PC-9 (cell line): ENCODE measurements at regions not wholly inside any gene's neighbourhood (a gene's known extent, or its start where the extent isn't known, plus 50 kb on each side); places are given as distances from the start of the nearest gene placed in this dataset.
A peak's percentile ranks its signal among the peaks of the same experiment; 100 is the strongest.

ENCODE experiments used
- BruUV-seq: library from RNA; stranded (reverse); fragments of 400-500 nt; replicated peaks from 2 replicates; lab custom pipeline; 2021; lab: Mats Ljungman, UMichigan
- CTCF ChIA-PET: fragments of 300-600 bp; sonication (Branson Sonifier 250); formaldehyde crosslinking; loops from one replicate; lab custom pipeline; 2022; ENCODE audit warnings: antibody characterized with exemption; lab: Charles Lee
- POLR2A ChIA-PET: fragments of 300-600 bp; sonication (Branson Sonifier 250); formaldehyde crosslinking; loops from one replicate; lab custom pipeline; 2022; ENCODE audit warnings: antibody characterized with exemption; ENCODE audit not compliant: unreplicated experiment; lab: Charles Lee
- DNase-seq, 2 experiments: peaks; one replicate each; pipeline versions ENCODE4 v3.0.0 to v3.0.0-alpha.2; 2015 to 2022; ENCODE audit warnings: mixed read lengths in 1 of 2
- H2AFZ ChIP-seq: fragments of 200-600 bp; sonication (generic); 2 replicates; pipeline ENCODE4 v1.8.1; 2017; ENCODE audit warnings: antibody characterized with exemption
- H3F3A ChIP-seq: fragments of 200-600 bp; sonication (generic); 2 replicates; pipeline ENCODE4 v1.8.1; 2017; ENCODE audit warnings: antibody characterized with exemption, mild to moderate bottlenecking, low read depth; ENCODE audit not compliant: insufficient read depth
- H3K27ac ChIP-seq: fragments of 200-600 bp; sonication (generic); 2 replicates; pipeline ENCODE4 v1.6.1; 2016; ENCODE audit warnings: mixed run types
- H3K27me3 ChIP-seq: fragments of 200-600 bp; sonication (generic); 2 replicates; pipeline ENCODE4 v1.6.1; 2016; ENCODE audit warnings: low read depth, mixed run types; ENCODE audit not compliant: insufficient read depth
- H3K36me3 ChIP-seq: fragments of 200-600 bp; sonication (generic); 2 replicates; pipeline ENCODE4 v1.6.1; 2016; ENCODE audit warnings: low read depth, mixed run types
- H3K4me1 ChIP-seq: fragments of 200-600 bp; sonication (generic); replicated peaks from 2 replicates; pipeline ENCODE4 v1.6.1; 2016; ENCODE audit warnings: mixed run types; ENCODE audit not compliant: insufficient read depth
- H3K4me2 ChIP-seq: fragments of 200-600 bp; sonication (generic); 2 replicates; pipeline ENCODE4 v1.6.1; 2017; ENCODE audit warnings: mixed run types
- H3K4me3 ChIP-seq: fragments of 200-600 bp; sonication (generic); 2 replicates; pipeline ENCODE4 v1.6.1; 2016; ENCODE audit warnings: mixed run types
- H3K79me2 ChIP-seq: fragments of 200-600 bp; sonication (generic); 2 replicates; pipeline ENCODE4 v1.6.1; 2017; ENCODE audit warnings: low read depth, mixed run types
- H3K9me2 ChIP-seq: fragments of 200-600 bp; sonication (generic); 2 replicates; pipeline ENCODE4 v1.8.1; 2017; ENCODE audit warnings: mild to moderate bottlenecking; ENCODE audit not compliant: insufficient read depth
- H3K9me3 ChIP-seq: fragments of 200-600 bp; sonication (generic); 2 replicates; pipeline ENCODE4 v1.8.1; 2016; ENCODE audit warnings: low read depth; ENCODE audit not compliant: insufficient read depth
- H4K20me1 ChIP-seq: fragments of 200-600 bp; sonication (generic); 2 replicates; pipeline ENCODE4 v1.8.1; 2017; ENCODE audit not compliant: insufficient read depth
- CTCF ChIP-seq: fragments of 200-600 bp; sonication (generic); conservative IDR thresholded peaks from 2 replicates; pipeline ENCODE4 v1.6.1; 2017; ENCODE audit warnings: mixed run types, antibody characterized with exemption, mild to moderate bottlenecking, moderate library complexity
- EZH2 ChIP-seq: fragments of 200-600 bp; sonication (generic); IDR thresholded peaks from 2 replicates; pipeline ENCODE4 v1.8.0; 2017; ENCODE audit warnings: antibody characterized with exemption, low read depth
- intact Hi-C: fragments of 100-400 bp; cut with micrococcal nuclease; formaldehyde crosslinking; loops from one replicate; pipeline ENCODE4 v1.10.0; 2022; ENCODE audit not compliant: unreplicated experiment

GRCh38 chr18:73004260-73004659 is 136.5 kb upstream of the NETO1 start:
- Histone ChIP-seq H3K27ac (no peak overlapping the region), H3K9me3 (0 out of 2 replicates have a peak, but pooled peaks cover 13% of the 10 kb centered on the region), H3K9me2 (no peaks in the 10 kb centered on the region), H3K4me2 (no peak overlapping the region), H3K36me3 (no peaks in the 10 kb centered on the region), H3K27me3 (no peaks in the 10 kb centered on the region), H3K4me1 (peaks cover 31% of the 10 kb centered on the region), H3K4me3 (no peak overlapping the region), H2AFZ (no peak overlapping the region), H3F3A (peaks cover 16% of the 10 kb centered on the region), H3K79me2 (no peaks in the 10 kb centered on the region), H4K20me1 (no peaks in the 10 kb centered on the region)
- no peak for TF ChIP-seq EZH2
- TF ChIP-seq CTCF = no peak
- BruUV-seq = no TSS peak
- DNase-seq = no peak
- intact Hi-C loops = no loop called here
- POLR2A ChIA-PET = no interaction called here
- CTCF ChIA-PET = no interaction called here

DNA sequence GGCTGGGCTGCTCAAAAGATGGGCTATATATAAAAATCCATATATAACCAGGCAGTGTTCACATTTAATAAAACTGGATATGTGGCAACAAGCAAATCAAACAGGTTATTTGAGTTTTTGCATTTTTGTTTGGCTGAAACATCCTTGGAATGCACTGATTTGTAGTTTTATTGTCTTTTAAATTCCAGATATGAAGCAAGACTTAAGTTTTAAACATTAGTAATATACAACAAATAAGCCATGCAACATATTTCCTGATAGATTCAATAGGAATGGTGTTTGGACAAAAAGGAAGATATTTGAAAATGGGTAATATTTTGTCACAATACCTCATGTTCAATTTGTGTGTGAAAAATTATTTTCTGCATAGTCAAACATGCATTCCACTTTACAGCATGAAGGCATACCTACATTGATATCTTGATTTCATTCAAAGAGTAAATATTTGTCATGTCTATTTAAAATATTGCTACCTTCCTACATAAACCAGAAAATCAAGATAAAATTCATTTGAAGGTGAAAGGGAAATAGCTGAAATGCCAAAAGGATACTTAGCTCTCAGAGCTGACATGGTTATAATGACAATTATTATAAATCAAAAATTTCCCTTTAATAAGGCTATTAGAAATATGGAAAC is 132.3 kb upstream of the NETO1 start:
- no TSS peak for BruUV-seq
- intact Hi-C loops = no loop called here
- H3K9me3 ChIP-seq = peaks cover 12% of the 10 kb centered on the region; the same call in 1 of the 2 replicates

GRCh38 chr18:72995558-72995957 is 127.8 kb upstream of the NETO1 start:
- Histone ChIP-seq H3K9me3 (peaks cover 21% of the 10 kb centered on the region; the same call in 1 of the 2 replicates), H3K9me2 (no peaks in the 10 kb centered on the region), H2AFZ (0 out of 2 replicates have a peak overlapping the region, but pooled peaks have one; percentile 30), H3K4me3 (no peak overlapping the region), H3K27ac (no peak overlapping the region), H3K36me3 (no peaks in the 10 kb centered on the region), H3K27me3 (no peaks in the 10 kb centered on the region), H4K20me1 (no peaks in the 10 kb centered on the region), H3K4me2 (no peak overlapping the region), H3K4me1 (peaks cover 39% of the 10 kb centered on the region), H3F3A (peaks cover 10% of the 10 kb centered on the region), H3K79me2 (no peaks in the 10 kb centered on the region)
- CTCF ChIA-PET = interaction anchor here (0.7 kb wide), 1 partner anchor 28 kb away, joined by 10 read pairs; no protein-coding TSS in a partner anchor
- POLR2A ChIA-PET = no interaction called here
- intact Hi-C loops = no loop called here
- BruUV-seq = no TSS peak
- TF ChIP-seq CTCF (no peak), EZH2 (no peak)
- DNase-seq = no peak

More for the DNA sequence above, 132.3 kb upstream of the NETO1 start:
- peaks cover 16% of the 10 kb centered on the region for H3F3A ChIP-seq
- POLR2A ChIA-PET = interaction anchor here (0.7 kb wide), 1 partner anchor 264 kb away, joined by 7 read pairs; no protein-coding TSS in a partner anchor
- peak overlapping the region; percentile 52 for H3K4me2 ChIP-seq
- no peak overlapping the region for H2AFZ ChIP-seq
- H3K36me3 ChIP-seq = no peaks in the 10 kb centered on the region
- peaks cover 31% of the 10 kb centered on the region for H3K4me1 ChIP-seq
- H3K27me3 ChIP-seq = no peaks in the 10 kb centered on the region
- H4K20me1 ChIP-seq = no peaks in the 10 kb centered on the region
- CTCF ChIA-PET = no interaction called here
- TF ChIP-seq EZH2 (no peak), CTCF (no peak)
- peak overlapping the region; percentile 4; the same call in 1 of the 2 replicates for H3K4me3 ChIP-seq
- no peaks in the 10 kb centered on the region for H3K79me2 ChIP-seq
- H3K9me2 ChIP-seq = no peaks in the 10 kb centered on the region
- H3K27ac ChIP-seq = peak overlapping the region; percentile 73
- DNase-seq = peak in 1 of 2 experiments; percentile 96
